MCF 10A (cell line): ENCODE measurements at regions not wholly inside any gene's neighbourhood (a gene's known extent, or its start where the extent isn't known, plus 50 kb on each side); places are given as distances from the start of the nearest gene placed in this dataset.
A peak's percentile ranks its signal among the peaks of the same experiment; 100 is the strongest.

Experiments used
- BruUV-seq: library from RNA; stranded (reverse); fragments of 400-500 nt; replicated peaks from 2 replicates; lab custom pipeline; 2021; lab: Mats Ljungman, UMichigan
- CTCF ChIA-PET: fragments of 300-600 bp; sonication (Branson Sonifier 250); formaldehyde crosslinking; extraction: SDS; loops from one replicate; lab custom pipeline; 2021; ENCODE audit warnings: antibody characterized with exemption, inconsistent platforms; lab: Yijun Ruan, JAX
- POLR2A ChIA-PET: fragments of 300-600, 350-650 bp; sonication (Branson Sonifier 250); formaldehyde crosslinking; extraction: SDS; loops from one replicate; lab custom pipeline; 2020; ENCODE audit warnings: antibody characterized with exemption, inconsistent platforms; lab: Yijun Ruan, JAX
- DNase-seq: peaks from one replicate; pipeline ENCODE4 v3.0.0-alpha.2; 2018; ENCODE audit not compliant: unreplicated experiment
- H3K27ac Mint-ChIP-seq: one replicate; pipeline ENCODE4 v1.8.0; 2022; ENCODE audit warnings: mild to moderate bottlenecking, low read depth, mixed read lengths; ENCODE audit not compliant: unreplicated experiment
- H3K27me3 Mint-ChIP-seq: one replicate; pipeline ENCODE4 v1.8.0; 2022; ENCODE audit warnings: mixed read lengths; ENCODE audit not compliant: insufficient read depth, unreplicated experiment
- H3K36me3 Mint-ChIP-seq: one replicate; pipeline ENCODE4 v1.8.0; 2022; ENCODE audit warnings: mild to moderate bottlenecking, moderate library complexity, mixed read lengths; ENCODE audit not compliant: insufficient read depth, unreplicated experiment
- H3K4me1 Mint-ChIP-seq: one replicate; pipeline ENCODE4 v1.8.0; 2022; ENCODE audit warnings: mixed read lengths; ENCODE audit not compliant: insufficient read depth, unreplicated experiment
- H3K4me3 Mint-ChIP-seq: one replicate; pipeline ENCODE4 v1.8.0; 2022; ENCODE audit warnings: mild to moderate bottlenecking, moderate library complexity, mixed read lengths; ENCODE audit not compliant: unreplicated experiment
- H3K9me3 Mint-ChIP-seq: one replicate; pipeline ENCODE4 v1.8.0; 2022; ENCODE audit warnings: mixed read lengths; ENCODE audit not compliant: unreplicated experiment
- CTCF ChIP-seq: fragments of 200-600 bp; IDR thresholded peaks from one replicate; pipeline ENCODE4 v1.8.0; 2022; ENCODE audit warnings: antibody characterized with exemption, mild to moderate bottlenecking; ENCODE audit not compliant: unreplicated experiment
- intact Hi-C: fragments of 100-400 bp; cut with micrococcal nuclease; formaldehyde crosslinking; loops from 2 replicates; pipeline ENCODE4 v1.14.1; 2022

GRCh38 chr15:91521548-91521947, 332.0 kb upstream of the SLCO3A1 start:
- H3K27me3 Mint-ChIP-seq, result no peaks in the 10 kb centered on the region
- no peak overlapping the region for H3K4me3 Mint-ChIP-seq
- intact Hi-C loops, result loop anchor here (5.0 kb wide), 2 partner anchors 139 to 421 kb away; no protein-coding TSS in a partner anchor
- TF ChIP-seq CTCF, result no peak
- ChIA-PET POLR2A (interaction anchor here (0.7 to 0.9 kb wide), 2 partner anchors 113 to 218 kb away, joined by 3 read pairs; no protein-coding TSS in a partner anchor), CTCF (interaction anchor here (0.6 to 1.5 kb wide), 4 partner anchors 14 to 356 kb away, joined by 3 to 5 read pairs (median 4); no protein-coding TSS in a partner anchor)
- H3K27ac Mint-ChIP-seq, result no peak overlapping the region
- no peak for DNase-seq
- H3K9me3 Mint-ChIP-seq, result no peaks in the 10 kb centered on the region
- no peaks in the 10 kb centered on the region for H3K36me3 Mint-ChIP-seq
- no TSS peak for BruUV-seq
- peaks cover 19% of the 10 kb centered on the region for H3K4me1 Mint-ChIP-seq

GRCh38 chr15:91521996-91522395, 331.5 kb upstream of the SLCO3A1 start:
- no peak overlapping the region for H3K27ac Mint-ChIP-seq
- CTCF ChIA-PET, result interaction anchor here (1.0 to 1.5 kb wide), 3 partner anchors 14 to 224 kb away, joined by 3 to 5 read pairs (median 4); no protein-coding TSS in a partner anchor
- no TSS peak for BruUV-seq

GRCh38 chr15:91522605-91523332, 330.7 kb upstream of the SLCO3A1 start:
- DNase-seq, result peak; percentile 56
- ChIA-PET POLR2A (interaction anchor here (0.6 kb wide), 1 partner anchor 67 kb away, joined by 3 read pairs; no protein-coding TSS in a partner anchor), CTCF (no interaction called here)
- Mint-ChIP-seq H3K36me3 (no peaks in the 10 kb centered on the region), H3K4me1 (peaks cover 13% of the 10 kb centered on the region), H3K27ac (no peak overlapping the region), H3K9me3 (no peaks in the 10 kb centered on the region), H3K4me3 (no peak overlapping the region), H3K27me3 (no peaks in the 10 kb centered on the region)
- intact Hi-C loops, result loop anchor here (1.0 to 5.0 kb wide), 5 partner anchors 140 to 560 kb away; no protein-coding TSS in a partner anchor
- BruUV-seq, result no TSS peak
- TF ChIP-seq CTCF, result peak; percentile 43

More at GRCh38 chr15:91521996-91522395, 331.5 kb upstream of the SLCO3A1 start:
- POLR2A ChIA-PET, result interaction anchor here (0.7 to 0.9 kb wide), 2 partner anchors 114 to 218 kb away, joined by 3 read pairs; no protein-coding TSS in a partner anchor
- no peak for TF ChIP-seq CTCF
- H3K27me3 Mint-ChIP-seq, result no peaks in the 10 kb centered on the region
- intact Hi-C loops, result loop anchor here (1.0 to 5.0 kb wide), 5 partner anchors 140 to 560 kb away; no protein-coding TSS in a partner anchor
- DNase-seq, result no peak
- no peaks in the 10 kb centered on the region for H3K36me3 Mint-ChIP-seq
- H3K4me1 Mint-ChIP-seq, result peaks cover 19% of the 10 kb centered on the region
- no peak overlapping the region for H3K4me3 Mint-ChIP-seq
- H3K9me3 Mint-ChIP-seq, result no peaks in the 10 kb centered on the region

- no peaks in the 10 kb centered on the region for H3K9me3 Mint-ChIP-seq
- peaks cover 9% of the 10 kb centered on the region for H3K4me1 Mint-ChIP-seq
- H3K4me3 Mint-ChIP-seq, result no peak overlapping the region
- intact Hi-C loops, result loop anchor here (2.0 to 5.0 kb wide), 3 partner anchors 141 to 467 kb away; no protein-coding TSS in a partner anchor
- no peak for DNase-seq
- TF ChIP-seq CTCF, result no peak
- H3K36me3 Mint-ChIP-seq, result no peaks in the 10 kb centered on the region
- no TSS peak for BruUV-seq
- CTCF ChIA-PET, result no interaction called here
- H3K27ac Mint-ChIP-seq, result no peak overlapping the region
- POLR2A ChIA-PET, result no interaction called here
- H3K27me3 Mint-ChIP-seq, result no peaks in the 10 kb centered on the region
Measured at GRCh38 chr15:91523596-91523995, 329.9 kb upstream of the SLCO3A1 start.
